BE2C (cell line): ENCODE measurements at regions not wholly inside any gene's neighbourhood (a gene's known extent, or its start where the extent isn't known, plus 50 kb on each side); places are given as distances from the start of the nearest gene placed in this dataset.

Source experiments
- DNase-seq: peaks from one replicate; pipeline ENCODE4 v3.0.0-alpha.2; 2020
- H3K27me3 ChIP-seq: fragments of 250-450 bp; sonication (Bioruptor Pico); 2 replicates; pipeline ENCODE4 v1.5.1; 2020; ENCODE audit warnings: mild to moderate bottlenecking
- H3K36me3 ChIP-seq: fragments of 250-450 bp; sonication (Bioruptor Pico); 2 replicates; pipeline ENCODE4 v1.5.1; 2020; ENCODE audit warnings: mild to moderate bottlenecking
- H3K4me1 ChIP-seq: fragments of 250-450 bp; sonication (Bioruptor Pico); 2 replicates; pipeline ENCODE4 v1.5.1; 2020
- H3K4me3 ChIP-seq: 2 replicates; pipeline ENCODE4 v1.5.1; 2011; ENCODE audit warnings: low read depth, low read length
- H3K9me3 ChIP-seq: fragments of 250-450 bp; sonication (Bioruptor Pico); 2 replicates; pipeline ENCODE4 v1.5.1; 2020
- TF ChIP-seq, protein P1 (sequence below): IDR thresholded peaks from 2 replicates; pipeline ENCODE4 v1.5.1; 2012; ENCODE audit warnings: mild to moderate bottlenecking, low read depth, low read length

DNA sequence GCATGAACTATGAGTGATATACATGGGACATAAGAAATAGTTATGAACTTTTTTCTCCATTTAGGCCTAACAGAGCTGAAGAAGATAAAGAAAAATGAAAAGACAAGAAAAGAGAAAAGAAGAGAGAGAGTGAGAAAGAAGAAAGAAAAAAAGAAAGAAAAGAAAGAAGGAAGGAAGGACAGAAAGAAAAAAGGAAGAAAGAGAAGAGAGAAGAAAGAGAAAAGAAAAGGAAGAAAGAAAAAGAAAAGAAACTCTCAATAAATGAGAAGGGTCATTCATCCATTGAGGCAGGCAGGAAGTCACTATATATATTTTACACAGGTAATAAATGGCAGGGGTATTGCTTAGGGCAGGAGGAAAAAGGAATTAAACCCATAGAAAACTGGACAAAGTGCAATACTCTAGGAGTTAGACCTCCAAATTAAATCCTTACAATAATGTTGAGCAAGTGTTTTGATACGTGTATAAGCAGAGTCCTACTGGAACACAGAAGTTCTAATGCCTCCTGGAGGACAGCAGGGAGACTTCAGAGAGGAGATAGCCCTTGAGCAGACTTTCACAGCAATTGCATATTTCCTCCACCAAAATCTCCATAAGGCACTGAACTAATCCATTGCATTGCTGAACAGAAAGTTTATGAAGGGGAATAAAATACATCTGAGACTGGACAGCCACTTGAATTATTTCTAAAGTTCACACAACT is 86.4 kb upstream of the TENT5A start:
- Histone ChIP-seq H3K4me1 (peaks cover 3% of the 10 kb centered on the region; the same call in 1 of the 2 replicates), H3K27me3 (no peaks in the 10 kb centered on the region), H3K4me3 (no peak overlapping the region), H3K36me3 (no peaks in the 10 kb centered on the region), H3K9me3 (no peaks in the 10 kb centered on the region)
- TF ChIP-seq, protein P1, sequence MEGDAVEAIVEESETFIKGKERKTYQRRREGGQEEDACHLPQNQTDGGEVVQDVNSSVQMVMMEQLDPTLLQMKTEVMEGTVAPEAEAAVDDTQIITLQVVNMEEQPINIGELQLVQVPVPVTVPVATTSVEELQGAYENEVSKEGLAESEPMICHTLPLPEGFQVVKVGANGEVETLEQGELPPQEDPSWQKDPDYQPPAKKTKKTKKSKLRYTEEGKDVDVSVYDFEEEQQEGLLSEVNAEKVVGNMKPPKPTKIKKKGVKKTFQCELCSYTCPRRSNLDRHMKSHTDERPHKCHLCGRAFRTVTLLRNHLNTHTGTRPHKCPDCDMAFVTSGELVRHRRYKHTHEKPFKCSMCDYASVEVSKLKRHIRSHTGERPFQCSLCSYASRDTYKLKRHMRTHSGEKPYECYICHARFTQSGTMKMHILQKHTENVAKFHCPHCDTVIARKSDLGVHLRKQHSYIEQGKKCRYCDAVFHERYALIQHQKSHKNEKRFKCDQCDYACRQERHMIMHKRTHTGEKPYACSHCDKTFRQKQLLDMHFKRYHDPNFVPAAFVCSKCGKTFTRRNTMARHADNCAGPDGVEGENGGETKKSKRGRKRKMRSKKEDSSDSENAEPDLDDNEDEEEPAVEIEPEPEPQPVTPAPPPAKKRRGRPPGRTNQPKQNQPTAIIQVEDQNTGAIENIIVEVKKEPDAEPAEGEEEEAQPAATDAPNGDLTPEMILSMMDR: no peak
- no peak for DNase-seq

DNA sequence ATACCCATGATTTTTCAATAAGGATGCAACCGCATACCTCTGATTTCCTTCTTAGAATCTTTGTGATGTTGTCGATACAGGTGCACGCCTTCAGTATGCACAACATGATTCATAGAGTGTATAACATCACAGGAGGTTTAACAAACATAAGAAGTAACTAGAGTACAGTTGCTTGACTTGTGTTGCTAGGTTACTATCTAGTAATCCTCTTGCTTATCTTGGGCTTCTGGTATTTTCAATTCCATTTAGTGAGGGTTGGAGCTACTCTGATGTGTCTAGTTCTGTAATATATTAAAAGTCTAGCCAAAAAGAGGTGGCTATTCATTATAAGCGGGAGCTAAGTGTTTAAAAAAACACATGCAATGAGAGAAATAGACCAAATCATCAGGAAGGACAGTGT is 85.5 kb upstream of the TENT5A start:
- no peak for DNase-seq
- Histone ChIP-seq H3K27me3 (no peaks in the 10 kb centered on the region), H3K4me1 (peaks cover 3% of the 10 kb centered on the region; the same call in 1 of the 2 replicates), H3K36me3 (no peaks in the 10 kb centered on the region), H3K4me3 (no peak overlapping the region), H3K9me3 (no peaks in the 10 kb centered on the region)
- TF ChIP-seq, protein P1: no peak

DNA sequence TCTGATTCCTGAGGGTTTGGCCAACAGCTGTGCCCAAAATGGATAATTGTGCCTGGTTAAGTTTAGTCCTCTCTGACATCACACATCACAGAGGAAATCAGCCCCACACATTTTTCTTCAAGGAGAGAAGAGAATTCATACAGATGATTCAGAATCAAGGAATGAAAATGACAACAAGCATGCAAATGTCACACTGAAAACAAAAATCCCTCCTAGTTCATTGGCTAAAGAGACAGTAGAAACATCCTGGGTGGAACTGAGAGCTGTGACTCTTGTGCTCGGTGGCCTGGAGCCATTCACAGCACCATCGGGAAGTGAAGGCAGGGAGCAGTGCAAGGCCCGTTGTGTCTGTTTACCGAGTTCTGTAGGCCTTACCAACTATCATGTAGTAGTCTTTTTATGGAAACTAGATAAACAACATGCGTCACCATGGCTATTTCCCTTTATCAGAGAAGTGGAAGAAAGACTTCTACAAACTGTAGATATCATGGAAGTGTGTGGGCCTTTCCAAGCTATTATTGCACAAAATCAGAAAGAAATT is 81.7 kb upstream of the TENT5A start:
- no peaks in the 10 kb centered on the region for H3K36me3 ChIP-seq
- H3K4me3 ChIP-seq: no peak overlapping the region
- H3K27me3 ChIP-seq: no peaks in the 10 kb centered on the region
- no peak for DNase-seq
- TF ChIP-seq, protein P1: no peak
- no peaks in the 10 kb centered on the region for H3K9me3 ChIP-seq
- H3K4me1 ChIP-seq: peaks cover 3% of the 10 kb centered on the region; the same call in 1 of the 2 replicates

DNA sequence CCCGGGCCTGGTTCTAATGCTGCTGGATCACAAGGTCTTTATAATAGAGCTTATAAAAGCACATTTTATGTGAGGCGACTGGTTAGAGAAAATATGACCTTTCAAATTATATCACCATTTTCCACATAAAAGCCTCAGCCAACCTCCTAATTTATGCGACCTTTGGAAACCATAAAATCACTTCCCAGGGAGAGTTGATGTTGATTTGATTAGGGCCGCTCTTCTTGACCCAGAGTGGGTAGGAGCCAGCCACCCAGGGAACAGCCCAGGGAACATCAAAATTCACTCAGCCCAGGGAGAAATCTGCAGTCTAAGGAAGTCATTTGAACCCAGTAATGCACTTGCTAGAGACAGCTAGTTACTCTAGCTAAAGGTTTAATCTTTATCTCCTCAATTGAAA is 79.8 kb upstream of the TENT5A start:
- no peaks in the 10 kb centered on the region for H3K36me3 ChIP-seq
- TF ChIP-seq, protein P1: no peak
- no peaks in the 10 kb centered on the region for H3K9me3 ChIP-seq
- H3K4me3 ChIP-seq: no peak overlapping the region
- H3K27me3 ChIP-seq: no peaks in the 10 kb centered on the region
- no peak for DNase-seq
- no peaks in the 10 kb centered on the region for H3K4me1 ChIP-seq

DNA sequence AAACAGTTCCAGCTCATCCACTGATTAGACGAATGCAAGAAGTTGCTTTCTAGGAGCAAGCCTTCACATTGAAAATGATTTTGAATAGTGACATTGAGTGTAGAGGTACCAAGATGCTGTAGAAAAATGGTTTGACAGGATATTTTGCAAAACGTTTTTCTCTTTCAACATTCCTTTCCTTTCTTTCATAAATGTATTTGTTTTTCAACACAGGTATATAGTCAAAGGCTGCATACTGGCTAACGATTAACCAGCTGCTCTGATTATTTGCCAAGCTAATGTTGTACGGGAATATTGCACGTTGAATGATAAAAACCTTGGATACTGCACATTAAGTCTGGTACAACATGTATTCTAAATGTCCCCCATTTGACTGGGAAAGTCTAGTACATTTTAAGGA is 78.8 kb upstream of the TENT5A start:
- TF ChIP-seq, protein P1: no peak
- no peaks in the 10 kb centered on the region for H3K9me3 ChIP-seq
- H3K4me3 ChIP-seq: no peak overlapping the region
- H3K27me3 ChIP-seq: no peaks in the 10 kb centered on the region
- no peak for DNase-seq
- H3K36me3 ChIP-seq: no peaks in the 10 kb centered on the region
- no peaks in the 10 kb centered on the region for H3K4me1 ChIP-seq

DNA sequence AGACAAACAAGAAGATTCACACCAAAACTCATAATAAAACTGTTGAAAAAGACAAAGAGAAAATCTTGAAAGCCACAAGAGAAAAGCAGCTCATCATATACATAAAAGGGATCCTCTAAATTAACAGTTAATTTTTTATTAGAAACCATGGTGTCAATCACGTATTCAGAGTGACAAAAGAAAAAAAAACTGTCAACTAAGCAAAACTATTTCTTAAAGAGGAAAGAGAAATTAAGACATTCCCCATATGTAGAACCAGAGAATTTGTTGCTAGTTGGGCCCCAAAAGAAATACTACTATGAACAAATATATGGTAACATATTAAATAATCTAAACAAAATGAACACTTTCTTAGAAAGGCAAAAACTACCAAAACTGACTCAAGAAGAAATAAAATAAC is 74.3 kb upstream of the TENT5A start:
- TF ChIP-seq, protein P1: no peak
- H3K27me3 ChIP-seq: no peaks in the 10 kb centered on the region
- H3K36me3 ChIP-seq: no peaks in the 10 kb centered on the region
- DNase-seq: no peak
- no peaks in the 10 kb centered on the region for H3K4me1 ChIP-seq
- H3K9me3 ChIP-seq: no peaks in the 10 kb centered on the region
- H3K4me3 ChIP-seq: no peak overlapping the region
